Heart right ventricle (tissue), 16 donors: ENCODE measurements at regions not wholly inside any gene's neighbourhood (a gene's known extent, or its start where the extent isn't known, plus 50 kb on each side); places are given as distances from the start of the nearest gene placed in this dataset.

Experiments used
- ATAC-seq, 8 donors: fragments of 200-7000 bp; cut with Tn5 transposase; one replicate each; pipeline ENCODE4 v1.9.1; 2020; ENCODE audit warnings: mild to moderate bottlenecking in 8 of 8, moderate library complexity in 8 of 8, moderate number of reproducible peaks in 1 of 8
- DNase-seq, 2 donors: peaks; one replicate each; pipeline ENCODE4 v3.0.0-alpha.2; 2020
- H3K27ac ChIP-seq, 10 donors: fragments of 200-600 bp; sonication (generic) in 2 of 10; one replicate each; pipeline versions ENCODE4 v1.5.0 to v1.8.0; 2020 to 2022; ENCODE audit warnings: mild to moderate bottlenecking in 3 of 10
- H3K27me3 ChIP-seq, 7 donors: fragments of 200-600 bp; one replicate each; pipeline ENCODE4 v1.8.0; 2021 to 2022; ENCODE audit warnings: mild to moderate bottlenecking in 2 of 7
- H3K36me3 ChIP-seq, 9 donors: fragments of 200-600 bp; sonication (generic) in 1 of 9; one replicate each; pipeline versions ENCODE4 v1.5.0 to v1.8.0; 2020 to 2022; ENCODE audit warnings: mild to moderate bottlenecking in 2 of 9
- H3K4me1 ChIP-seq, 9 donors: fragments of 200-600 bp; sonication (generic) in 1 of 9; one replicate each; pipeline versions ENCODE4 v1.5.0 to v1.8.0; 2020 to 2022; ENCODE audit warnings: mild to moderate bottlenecking in 4 of 9
- H3K4me3 ChIP-seq, 10 donors: fragments of 200-600 bp; sonication (generic) in 2 of 10; one replicate each; pipeline versions ENCODE4 v1.5.0 to v1.8.0; 2020 to 2022; ENCODE audit warnings: mild to moderate bottlenecking in 7 of 10, moderate library complexity in 2 of 10
- H3K9me3 ChIP-seq, 11 donors: fragments of 200-600 bp in 10 of 11; sonication (generic) in 2 of 11; one replicate each; pipeline versions ENCODE4 v1.5.0 to v1.8.0; 2013 to 2022; ENCODE audit warnings: mild to moderate bottlenecking in 2 of 11, control low read depth in 1 of 11, moderate library complexity in 1 of 11
- CTCF ChIP-seq, 9 donors: fragments of 200-600 bp; sonication (generic) in 2 of 9; IDR thresholded peaks; one replicate each; pipeline versions ENCODE4 v1.5.0 to v1.8.0; 2021 to 2022; ENCODE audit warnings: antibody characterized with exemption in 9 of 9, mild to moderate bottlenecking in 5 of 9, moderate library complexity in 1 of 9
- WGBS, 2 donors: extraction: QIAGEN DNeasy Blood & Tissue Kit; methylation state at CpG; one replicate each; pipeline ENCODE4 v1.1.7; 2013; ENCODE audit warnings: inconsistent platforms in 1 of 2; 5-methylcytosine and 5-hydroxymethylcytosine counted together
- intact Hi-C, 10 donors: fragments of 100-400 bp; cut with DNase I; formaldehyde crosslinking; loops; one replicate each; pipeline versions ENCODE4 v1.11.1 to v1.14.2; 2022
- donor health status: Arrhythmogenic right ventricular cardiomyopathy.
- donor health status: ischemic (EF 13 %, LVEDD 7.1; RV severe dilation, severe dysfunction).
- donor health status: healthy with polysubstance abuse.
- donor health status: DM: no; HTN: yes; CAD: no.
- donor health status: DM: no; HTN: no; CAD: no.
- donor health status: ischemic (EF 25% LVEDD 6.9; RV normal size, moderate dysfunction).
- donor health status: ischemic (EF 25% LVEDD 5.7; RV mildly dilated, moderate dysfunction).
- donor health status: healthy.
- donor health status: DM: yes; HTN: yes; CAD: no.
- donor health status: Ischemic cardiomyopathy.
- donor health status: ischemic (EF 35%, LVEDD 5.7; RV mildly dilated, moderate dysfunction).
- donor health status: nonischemic (EF 11% LVEDD 7.7; RV severe dilation, severe dysfunction).
- donor health status: DM: yes; HTN: yes; CAD: no.
- donor health status: PGD.
- donor health status: ischemic (EF 29% LVEDD 5.4; RV normal size, mild dysfunction).
- donor health status: nonischemic (EF 23%, LVEDD 6.1; RV moderate dilation, normal function).

DNA sequence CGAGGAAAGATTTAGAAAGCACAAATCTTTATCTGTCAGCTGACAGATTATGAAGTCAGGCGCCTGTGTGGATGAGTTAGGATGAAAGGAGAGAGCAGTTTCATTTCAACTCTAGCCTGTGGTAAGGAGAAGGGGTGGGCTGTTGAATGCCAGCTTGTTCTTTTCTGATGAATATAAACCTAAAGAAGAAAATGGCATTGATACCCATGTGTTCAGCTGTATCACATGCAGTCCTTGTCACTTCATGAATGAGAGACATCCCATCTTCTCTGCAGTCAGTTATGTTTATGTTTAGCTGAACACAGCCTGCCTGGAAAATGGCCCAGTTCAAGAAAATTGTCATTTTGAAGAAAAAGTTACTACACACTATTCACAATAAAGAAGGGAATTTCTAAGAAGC, 345.7 kb upstream of the RBMS3 start:
- WGBS, 2 donors, result 51 to 59% methylated on average over 2 of the region's 2 CpGs
- DNase-seq, result no peak
- intact Hi-C loops, result no loop called here
- no peak overlapping the region for H3K27ac ChIP-seq
- no peak for ATAC-seq
- no peaks in the 10 kb centered on the region for H3K36me3 ChIP-seq
- no peaks in the 10 kb centered on the region for H3K27me3 ChIP-seq
- H3K9me3 ChIP-seq, result no peaks in the 10 kb centered on the region
- no peak overlapping the region for H3K4me3 ChIP-seq
- no peak for TF ChIP-seq CTCF (IDR thresholded peaks at IDR 0.05)
- peaks cover 0 to 8% (median 3%) of the 10 kb centered on the region in 9 donors for H3K4me1 ChIP-seq

DNA sequence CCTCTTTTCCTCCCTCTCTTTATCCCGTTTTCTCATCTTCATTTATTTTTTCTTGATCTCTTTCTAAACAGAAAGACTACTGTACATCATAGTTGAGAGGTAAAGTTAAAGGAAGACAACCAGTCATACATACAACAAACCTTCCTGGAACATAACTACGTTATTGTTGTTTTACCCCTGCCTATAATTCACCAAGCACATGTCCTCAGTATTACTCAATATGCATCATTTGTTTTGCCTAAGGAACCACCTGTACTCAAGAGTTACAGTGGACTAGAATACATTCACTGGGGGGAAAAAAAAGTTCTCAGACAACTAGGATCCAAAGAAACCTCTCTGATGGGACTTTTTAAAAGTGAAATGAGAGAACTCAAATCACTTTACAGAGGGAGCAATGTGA, 344.7 kb upstream of the RBMS3 start:
- H3K4me1 ChIP-seq, result peaks cover 0 to 18% (median 10%) of the 10 kb centered on the region in 9 donors
- H3K4me3 ChIP-seq, result no peak overlapping the region
- no peak for DNase-seq
- no peaks in the 10 kb centered on the region for H3K27me3 ChIP-seq
- no peak for TF ChIP-seq CTCF (IDR thresholded peaks at IDR 0.05)
- H3K9me3 ChIP-seq, result no peaks in the 10 kb centered on the region
- WGBS, 2 donors, result 66 to 67% methylated on average over 2 of the region's 2 CpGs
- no peak overlapping the region for H3K27ac ChIP-seq
- H3K36me3 ChIP-seq, result no peaks in the 10 kb centered on the region
- intact Hi-C loops, result no loop called here
- ATAC-seq, result no peak

GRCh38 chr3:28940530-28940929, 340.3 kb upstream of the RBMS3 start:
- no peaks in the 10 kb centered on the region for H3K27me3 ChIP-seq
- ATAC-seq, result peak in 4 of 8 donors; percentile 48 to 83 (median 50)
- peak overlapping the region in 3 of 10 donors; percentile 4 to 31 (median 24) for H3K27ac ChIP-seq
- DNase-seq, result no peak
- no peak for TF ChIP-seq CTCF (IDR thresholded peaks at IDR 0.05)
- H3K4me1 ChIP-seq, result peaks cover 0 to 18% (median 12%) of the 10 kb centered on the region in 9 donors
- no peaks in the 10 kb centered on the region for H3K9me3 ChIP-seq
- intact Hi-C loops, result no loop called here
- H3K36me3 ChIP-seq, result no peaks in the 10 kb centered on the region
- H3K4me3 ChIP-seq, result no peak overlapping the region

GRCh38 chr3:28940994-28941393, 339.9 kb upstream of the RBMS3 start:
- Histone ChIP-seq H3K36me3 (no peaks in the 10 kb centered on the region), H3K27ac (peak overlapping the region in 1 of 10 donors; percentile 31), H3K27me3 (no peaks in the 10 kb centered on the region), H3K4me1 (peaks cover 0 to 18% (median 12%) of the 10 kb centered on the region in 9 donors), H3K4me3 (no peak overlapping the region), H3K9me3 (no peaks in the 10 kb centered on the region)
- WGBS, 2 donors, result 80 to 91% methylated on average over 1 of the region's 1 CpG
- ATAC-seq (peak in 3 of 8 donors; percentile 11 to 31 (median 16)), DNase-seq (no peak)
- intact Hi-C loops, result no loop called here
- TF ChIP-seq CTCF (IDR thresholded peaks at IDR 0.05), result no peak
